ENCODE measurements at regions not wholly inside any gene's neighbourhood (a gene's known extent, or its start where the extent isn't known, plus 50 kb on each side); places are given as distances from the start of the nearest gene placed in this dataset.
"Not testable (repeated sequence)": the region's sequence is repeated elsewhere in the genome, so short reads cannot be mapped to it uniquely, and the experiment has no call there.

DNA sequence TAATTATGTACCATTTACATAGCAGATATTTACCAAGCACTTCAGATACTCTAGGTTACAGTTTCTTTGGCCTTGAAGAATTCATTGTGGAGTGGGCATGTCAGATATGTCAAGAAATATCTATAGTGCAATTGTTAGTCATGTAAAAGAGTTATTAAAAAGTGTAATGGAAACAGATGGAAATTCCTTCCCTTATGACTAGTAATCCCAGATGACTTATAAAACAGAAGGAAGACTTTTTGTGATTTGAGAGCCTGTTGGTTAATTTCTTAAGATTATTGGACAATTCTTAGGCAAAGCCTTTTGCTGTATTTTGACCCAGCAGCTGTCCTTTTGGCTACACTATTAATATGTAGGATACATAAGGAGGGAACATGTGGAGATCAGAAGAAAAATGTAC, 708.9 kb upstream of the NECTIN3 start:
- ATAC-seq (no peak), DNase-seq (ENCODE audit: low spot score in 2 of 2) (no peak)
- Mint-ChIP-seq H3K27ac (no peak overlapping the region), H3K36me3 (no peaks in the 10 kb centered on the region), H3K9me3 (no peaks in the 10 kb centered on the region)

DNA sequence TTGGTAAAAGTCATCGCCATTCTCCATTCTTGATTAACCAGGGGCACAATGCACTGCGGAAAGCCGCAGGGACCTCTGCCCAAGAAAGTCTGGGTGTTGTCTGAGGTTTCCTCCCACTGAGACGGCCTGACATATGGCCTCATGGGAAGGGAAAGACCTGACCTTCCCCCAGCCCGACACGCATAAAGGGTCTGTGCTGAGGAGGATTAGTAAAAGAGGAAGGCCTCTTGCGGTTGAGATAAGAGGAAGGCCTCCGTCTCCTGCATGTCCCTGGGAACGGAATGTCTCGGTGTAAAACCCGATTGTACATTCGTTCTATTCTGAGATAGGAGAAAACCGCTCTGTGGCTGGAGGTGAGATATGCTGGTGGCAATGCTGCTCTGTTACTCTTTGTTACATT, 704.3 kb upstream of the NECTIN3 start:
- DNase-seq (ENCODE audit: low spot score in 2 of 2); H3K27ac Mint-ChIP-seq; H3K9me3 Mint-ChIP-seq; ATAC-seq; H3K36me3 Mint-ChIP-seq: not testable (repeated sequence)

DNA sequence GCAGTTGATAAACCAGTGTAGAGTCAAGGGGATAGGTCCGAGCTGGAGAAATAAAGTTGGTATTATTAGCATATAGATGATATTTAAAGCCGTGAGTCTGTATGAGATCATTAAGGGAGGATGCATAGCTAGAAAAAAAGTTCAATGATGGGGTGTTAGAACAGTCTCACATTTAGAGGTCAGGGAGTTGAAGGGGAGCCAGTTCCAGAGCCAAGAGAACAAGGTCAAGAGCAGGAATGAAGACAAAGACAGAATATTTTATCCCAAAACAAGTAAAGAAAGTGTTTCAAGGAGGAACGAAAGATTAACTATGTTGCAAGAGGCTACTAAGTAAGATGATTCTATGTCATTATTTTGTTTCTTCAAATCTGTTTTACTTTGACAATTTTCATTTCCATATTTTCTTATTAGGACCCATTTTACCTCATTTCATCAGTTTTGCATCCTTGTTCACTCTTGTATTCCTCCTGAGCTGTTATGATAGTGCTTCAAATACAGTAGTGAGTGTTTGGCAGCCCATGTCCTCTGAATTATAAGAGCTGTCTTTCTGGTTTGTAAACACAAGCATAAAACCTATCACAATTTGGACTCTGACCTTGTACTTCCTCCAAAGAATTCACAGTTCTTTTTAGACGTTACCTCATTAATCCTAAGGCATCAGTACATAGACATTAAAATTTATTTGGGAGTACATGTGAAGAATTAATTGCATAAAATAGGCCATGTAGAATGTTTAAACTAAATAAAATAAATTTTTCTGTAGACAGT, 695.7 kb upstream of the NECTIN3 start:
- no peak overlapping the region for H3K27ac Mint-ChIP-seq
- H3K36me3 Mint-ChIP-seq = no peaks in the 10 kb centered on the region
- DNase-seq (ENCODE audit: low spot score in 2 of 2) (no peak), ATAC-seq (no peak)
- no peaks in the 10 kb centered on the region for H3K9me3 Mint-ChIP-seq

DNA sequence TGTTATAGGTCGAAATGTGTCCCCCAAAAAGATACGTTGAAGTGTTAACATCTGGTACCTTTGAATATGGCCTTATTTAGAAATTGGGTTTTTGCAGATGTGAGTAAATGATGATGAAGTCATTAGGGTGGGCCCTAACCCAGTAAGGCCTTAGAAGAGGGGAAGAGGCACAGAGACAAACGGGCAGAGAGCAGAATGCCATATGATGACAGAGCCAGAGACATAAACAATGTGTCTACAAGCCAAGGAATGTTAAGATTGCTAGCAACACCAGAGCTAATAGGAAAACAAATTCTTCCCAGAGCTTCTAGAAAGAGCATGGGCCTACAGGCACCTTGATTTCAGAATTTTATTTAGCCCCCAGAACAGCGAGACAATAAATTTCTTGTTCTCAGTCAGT, 693.1 kb upstream of the NECTIN3 start:
- Mint-ChIP-seq H3K27ac (no peak overlapping the region), H3K36me3 (no peaks in the 10 kb centered on the region), H3K9me3 (no peaks in the 10 kb centered on the region)
- DNase-seq (ENCODE audit: low spot score in 2 of 2) (no peak), ATAC-seq (no peak)

DNA sequence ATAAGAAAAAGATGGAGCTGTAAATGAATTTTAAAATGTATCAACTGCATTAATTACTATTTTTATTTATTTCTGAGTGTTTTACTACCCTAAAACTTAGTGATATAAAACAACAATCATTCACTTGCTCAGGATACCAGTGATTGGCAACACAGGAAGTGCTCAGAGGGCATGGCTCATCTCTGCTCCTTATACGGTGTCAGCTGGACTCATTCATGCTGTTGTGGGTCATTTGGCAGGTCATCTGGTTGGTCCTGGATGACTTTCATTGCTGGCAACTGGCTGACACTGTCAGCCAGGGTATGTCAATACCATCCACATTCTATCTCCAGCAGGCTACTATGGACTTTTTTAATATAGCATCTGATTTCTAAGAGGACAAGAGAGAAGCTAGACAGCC, 689.6 kb upstream of the NECTIN3 start:
- ATAC-seq (no peak), DNase-seq (ENCODE audit: low spot score in 2 of 2) (no peak)
- H3K36me3 Mint-ChIP-seq = no peaks in the 10 kb centered on the region
- no peak overlapping the region for H3K27ac Mint-ChIP-seq
- H3K9me3 Mint-ChIP-seq = no peaks in the 10 kb centered on the region

DNA sequence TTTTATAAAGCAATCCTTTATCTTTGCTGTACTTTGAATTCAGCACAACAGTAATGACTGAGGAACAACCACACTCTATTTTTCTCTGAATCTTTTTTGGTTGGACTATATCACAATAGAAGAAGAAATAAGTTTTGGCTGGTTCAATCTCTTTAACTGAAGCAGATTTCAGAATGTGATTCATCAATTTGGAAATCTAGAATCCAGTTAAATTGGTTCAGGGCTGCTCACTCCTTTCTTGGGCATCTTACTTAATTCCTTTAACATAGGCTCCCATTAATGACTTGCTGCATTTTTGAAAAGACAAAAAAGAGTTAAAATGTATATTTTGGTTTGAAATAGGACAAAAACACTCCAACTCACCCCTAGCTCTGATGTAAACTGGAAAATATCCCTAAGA, 688.3 kb upstream of the NECTIN3 start:
- no peak for ATAC-seq
- no peaks in the 10 kb centered on the region for H3K9me3 Mint-ChIP-seq

DNA sequence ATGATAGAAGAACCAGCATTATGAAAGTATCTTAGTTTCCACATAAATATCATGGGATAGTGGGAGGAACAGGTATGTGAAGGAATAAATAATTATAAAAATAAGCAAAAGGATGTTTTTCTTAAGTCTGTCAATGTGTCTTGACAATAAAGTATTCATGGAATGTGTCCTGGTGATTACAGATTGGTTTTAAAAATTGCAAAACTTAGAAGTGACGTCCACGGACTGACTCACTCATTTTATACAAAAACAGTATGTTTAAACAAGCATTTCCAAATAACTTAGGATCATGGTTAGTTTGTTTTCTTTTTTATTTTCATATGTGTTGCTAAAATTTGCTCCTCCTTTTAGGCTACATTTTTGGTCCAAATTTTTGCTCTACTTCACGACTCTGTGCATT, 687.0 kb upstream of the NECTIN3 start:
- DNase-seq (ENCODE audit: low spot score in 2 of 2) (no peak), ATAC-seq (no peak)
- no peaks in the 10 kb centered on the region for H3K36me3 Mint-ChIP-seq
- no peaks in the 10 kb centered on the region for H3K9me3 Mint-ChIP-seq
- no peak overlapping the region for H3K27ac Mint-ChIP-seq

More for the DNA sequence above, 688.3 kb upstream of the NECTIN3 start:
- Mint-ChIP-seq H3K27ac (no peak overlapping the region), H3K36me3 (no peaks in the 10 kb centered on the region)
- DNase-seq (ENCODE audit: low spot score in 2 of 2) = no peak

DNA sequence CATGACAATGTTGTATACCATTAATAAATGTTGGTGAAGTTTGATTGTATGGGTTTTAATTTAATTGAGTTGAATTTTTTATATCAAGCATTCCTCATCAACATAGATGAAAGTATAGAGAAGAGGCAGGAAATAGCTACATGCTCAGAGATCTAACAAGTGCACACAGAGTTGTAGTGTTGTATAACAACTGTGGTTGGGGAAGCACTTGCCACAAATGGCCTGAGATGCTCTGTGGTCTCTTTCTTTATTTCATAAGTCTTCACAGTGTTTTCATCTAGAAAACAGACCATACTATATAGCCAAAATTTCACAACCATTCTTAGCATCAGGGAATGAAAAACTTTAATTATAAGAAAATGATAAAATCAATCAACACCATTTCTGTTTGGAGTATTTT, 682.6 kb upstream of the NECTIN3 start:
- Mint-ChIP-seq H3K27ac (no peak overlapping the region), H3K9me3 (no peaks in the 10 kb centered on the region)
- ATAC-seq = no peak

DNA sequence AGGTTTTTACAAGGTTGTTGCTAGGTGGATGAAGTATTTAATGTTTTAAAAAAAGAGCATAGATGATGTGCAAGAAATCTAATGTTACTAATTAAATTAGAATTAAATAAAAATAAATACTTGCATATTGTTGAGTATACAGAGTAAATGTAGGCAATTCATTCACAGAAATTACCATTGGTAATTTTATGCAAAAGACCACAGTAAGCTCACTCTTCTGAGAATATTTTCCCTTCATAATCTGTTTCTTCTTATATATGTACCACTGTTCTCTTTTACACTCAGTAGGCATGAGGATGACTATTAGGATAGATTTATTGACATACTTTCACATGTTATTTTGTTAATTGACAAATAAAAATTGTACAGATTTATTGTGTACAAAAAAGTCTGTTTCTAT, 681.2 kb upstream of the NECTIN3 start:
- ATAC-seq = no peak
- H3K27ac Mint-ChIP-seq = no peak overlapping the region

More for the DNA sequence above, 682.6 kb upstream of the NECTIN3 start:
- H3K36me3 Mint-ChIP-seq = no peaks in the 10 kb centered on the region
- DNase-seq (ENCODE audit: low spot score in 2 of 2) = no peak

DNA sequence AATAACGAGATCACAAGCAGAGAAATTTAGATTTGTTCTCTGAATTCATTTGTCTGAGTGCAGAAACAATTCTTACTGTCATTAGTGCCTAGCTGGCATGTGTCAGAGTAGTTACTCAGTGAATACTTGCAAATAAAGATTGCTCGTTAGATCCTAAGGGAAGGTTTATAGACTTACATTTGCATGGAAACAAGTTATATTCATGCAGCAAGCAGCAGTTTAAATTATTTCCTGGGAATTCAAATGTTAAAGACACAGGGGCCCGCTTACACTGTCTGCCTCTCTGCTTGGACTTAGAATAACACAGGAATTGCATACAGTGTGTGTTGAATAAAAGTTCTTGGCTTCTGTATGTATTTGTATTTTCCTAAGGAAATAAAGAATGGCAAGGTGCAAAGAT, 680.6 kb upstream of the NECTIN3 start:
- Mint-ChIP-seq H3K36me3 (no peaks in the 10 kb centered on the region), H3K9me3 (peaks cover 0 to 4% of the 10 kb centered on the region in 2 donors), H3K27ac (no peak overlapping the region)
- DNase-seq (ENCODE audit: low spot score in 2 of 2) = no peak
- no peak for ATAC-seq

More for the DNA sequence above, 681.2 kb upstream of the NECTIN3 start:
- H3K9me3 Mint-ChIP-seq = peaks cover 0 to 4% of the 10 kb centered on the region in 2 donors
- DNase-seq (ENCODE audit: low spot score in 2 of 2) = no peak
- no peaks in the 10 kb centered on the region for H3K36me3 Mint-ChIP-seq

DNA sequence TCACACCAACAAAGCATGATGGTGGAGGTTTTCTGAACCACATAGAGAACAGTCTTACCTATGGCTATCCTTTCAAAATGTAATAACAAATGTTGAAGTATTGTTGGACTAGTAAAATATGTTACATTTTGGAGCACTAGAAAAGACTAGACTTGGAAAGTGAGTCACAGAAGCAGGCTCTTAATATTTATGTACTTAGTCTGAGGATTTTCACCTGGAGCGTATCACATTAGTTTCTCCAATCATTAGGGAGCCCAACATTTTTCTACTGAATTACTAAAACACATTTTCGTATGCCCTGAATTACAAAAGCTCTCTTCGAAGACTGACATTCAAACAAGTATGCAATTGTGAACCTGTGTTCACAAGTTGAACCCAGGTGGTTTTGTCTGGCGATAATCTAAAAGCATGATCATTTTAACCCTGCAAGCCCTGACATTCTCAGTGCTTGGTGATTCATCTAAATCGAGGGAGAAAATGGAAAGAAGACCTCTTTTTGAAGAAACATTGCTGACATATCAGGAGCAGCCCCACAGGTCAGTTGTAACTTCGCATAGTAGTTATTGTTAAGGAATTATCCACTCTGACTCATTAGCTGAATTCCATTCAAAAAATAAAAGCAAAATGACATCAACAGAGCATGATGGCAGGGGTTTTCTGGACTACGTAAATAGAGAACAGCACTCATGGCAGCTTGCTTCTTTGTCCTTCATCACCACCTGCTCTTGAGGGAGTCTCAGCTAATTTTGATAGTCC, 679.8 kb upstream of the NECTIN3 start:
- ATAC-seq = no peak
- H3K36me3 Mint-ChIP-seq = no peaks in the 10 kb centered on the region

DNA sequence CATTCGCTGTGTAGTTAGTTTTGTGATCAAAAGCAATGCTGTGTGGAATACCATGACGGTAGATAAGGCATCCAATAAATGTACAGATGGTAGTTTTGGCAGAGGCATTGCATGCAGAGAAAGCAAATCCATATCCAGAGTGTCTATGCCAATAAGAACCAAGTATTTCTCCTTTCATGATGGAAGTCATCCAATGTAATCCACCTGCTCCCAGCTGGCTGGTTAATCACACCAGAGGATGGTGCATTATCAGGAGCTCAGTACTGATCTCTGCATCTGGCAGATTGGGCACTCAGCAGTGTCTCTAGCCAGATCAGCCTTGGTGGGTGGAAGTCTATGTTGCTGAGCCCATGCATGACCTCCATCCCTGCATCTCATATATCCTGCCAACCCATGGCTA, 677.7 kb upstream of the NECTIN3 start:
- Mint-ChIP-seq H3K27ac (no peak overlapping the region), H3K9me3 (peaks cover 0 to 4% of the 10 kb centered on the region in 2 donors), H3K36me3 (no peaks in the 10 kb centered on the region)
- DNase-seq (ENCODE audit: low spot score in 2 of 2) = no peak
- no peak for ATAC-seq

More for the DNA sequence above, 679.8 kb upstream of the NECTIN3 start:
- DNase-seq (ENCODE audit: low spot score in 2 of 2) = no peak
- Mint-ChIP-seq H3K27ac (no peak overlapping the region), H3K9me3 (peaks cover 0 to 4% of the 10 kb centered on the region in 2 donors)

DNA sequence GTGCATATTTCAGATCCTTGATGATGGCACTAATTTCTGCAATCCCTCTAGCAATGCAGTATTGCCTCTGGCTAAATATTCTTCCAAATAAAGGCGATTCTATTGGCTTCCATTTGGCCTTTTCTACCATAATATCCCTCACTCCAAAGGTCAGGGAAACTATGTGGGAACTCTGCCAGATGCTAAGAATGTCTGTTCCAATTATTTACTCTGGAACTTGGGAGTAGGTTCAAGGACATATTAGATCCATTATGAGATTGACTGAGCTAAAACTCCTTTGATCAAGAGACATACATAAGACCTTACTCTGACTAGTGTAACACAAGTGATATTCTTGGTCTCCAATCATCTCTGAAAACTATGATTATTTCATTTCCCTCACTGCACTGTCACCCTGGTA, 674.5 kb upstream of the NECTIN3 start:
- ATAC-seq = no peak

DNA sequence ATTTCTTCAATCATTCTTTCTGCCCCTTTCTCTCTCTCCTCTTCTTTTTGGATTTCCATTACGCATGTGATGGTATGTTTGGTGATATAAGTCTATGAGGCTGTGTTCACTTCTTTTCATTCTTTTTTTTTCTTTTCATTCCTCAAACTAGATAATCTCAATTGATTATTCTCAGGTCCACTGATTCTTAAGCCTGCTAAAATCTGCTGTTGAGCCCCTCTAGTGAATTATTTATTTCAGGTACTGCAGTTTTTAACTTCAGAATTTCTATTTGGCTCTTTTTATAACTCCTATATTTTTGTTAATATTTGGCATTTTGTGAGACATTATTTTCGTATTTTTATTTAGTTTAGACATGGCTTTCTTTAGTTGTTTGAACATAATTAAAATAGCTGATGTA, 671.3 kb upstream of the NECTIN3 start:
- ATAC-seq = no peak
- peaks cover 4 to 15% of the 10 kb centered on the region in 2 donors for H3K9me3 Mint-ChIP-seq
- DNase-seq (ENCODE audit: low spot score in 2 of 2) = no peak

More for the DNA sequence above, 674.5 kb upstream of the NECTIN3 start:
- no peak for DNase-seq (ENCODE audit: low spot score in 2 of 2)
- H3K36me3 Mint-ChIP-seq = peaks cover 0 to 6% of the 10 kb centered on the region in 2 donors
- H3K27ac Mint-ChIP-seq = no peak overlapping the region
- H3K9me3 Mint-ChIP-seq = peaks cover 4 to 19% of the 10 kb centered on the region in 2 donors

DNA sequence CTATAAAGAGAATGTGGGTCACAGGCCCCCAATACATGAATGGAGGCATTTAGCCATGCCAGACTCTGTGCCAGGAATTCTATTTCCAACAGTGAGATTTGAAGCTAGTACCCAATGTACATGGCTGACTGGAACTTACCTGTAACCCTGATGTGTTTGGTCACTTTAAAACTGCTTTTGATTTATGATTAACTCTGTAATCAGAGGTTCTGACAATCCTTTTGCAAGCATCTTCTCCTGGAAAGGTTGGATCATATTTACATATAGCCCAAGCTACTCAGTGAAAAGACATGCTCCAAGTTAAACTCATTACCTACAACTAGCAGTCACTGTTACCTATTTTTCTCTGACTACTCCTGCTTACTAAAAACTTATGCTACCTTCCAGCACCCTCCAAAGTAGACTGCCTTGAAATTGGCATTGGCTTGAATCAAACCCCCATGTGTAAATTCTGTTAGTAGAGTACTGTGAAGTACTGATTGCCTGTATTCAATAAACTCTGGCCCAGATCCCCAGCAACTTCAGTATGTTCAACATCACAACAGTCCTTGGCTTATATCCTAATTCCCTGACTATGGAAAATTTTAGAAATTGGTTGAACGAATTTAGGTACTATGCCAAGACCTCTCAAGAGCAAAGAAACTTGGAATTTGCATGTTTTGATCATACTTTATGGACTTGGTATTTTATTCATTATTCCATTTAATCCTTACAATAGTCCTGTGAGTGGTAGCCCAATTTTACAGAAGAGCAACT, 665.6 kb upstream of the NECTIN3 start:
- Mint-ChIP-seq H3K36me3 (peaks cover 0 to under 1% of the 10 kb centered on the region in 2 donors), H3K9me3 (peaks cover 0 to 6% of the 10 kb centered on the region in 2 donors), H3K27ac (no peak overlapping the region)
- no peak for DNase-seq (ENCODE audit: low spot score in 2 of 2)
- no peak for ATAC-seq

More for the DNA sequence above, 671.3 kb upstream of the NECTIN3 start:
- Mint-ChIP-seq H3K36me3 (peaks cover 0 to 6% of the 10 kb centered on the region in 2 donors), H3K27ac (no peak overlapping the region)

DNA sequence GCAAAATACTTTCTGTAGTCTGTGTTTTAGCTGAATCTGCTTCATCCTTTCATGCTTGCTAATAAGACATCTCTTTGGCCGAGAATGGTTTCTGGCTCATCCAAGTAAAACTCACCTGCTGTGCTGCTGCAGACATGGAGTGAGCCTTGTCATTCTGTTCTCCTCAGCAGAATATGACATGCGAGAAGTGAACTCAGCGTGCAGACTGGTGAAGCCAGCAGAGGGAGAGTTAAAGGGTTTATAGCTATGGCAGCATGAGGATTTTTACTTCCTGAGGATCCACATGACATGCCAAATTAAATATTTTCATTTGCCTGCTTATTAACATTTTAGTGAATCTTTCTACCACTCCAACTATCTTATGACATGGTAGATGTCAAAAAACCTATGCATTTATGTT, 658.4 kb upstream of the NECTIN3 start:
- DNase-seq (ENCODE audit: low spot score in 2 of 2) (no peak), ATAC-seq (no peak)
- H3K36me3 Mint-ChIP-seq = no peaks in the 10 kb centered on the region
- H3K9me3 Mint-ChIP-seq = no peaks in the 10 kb centered on the region
- H3K27ac Mint-ChIP-seq = no peak overlapping the region

Measured in activated naive CD4-positive, alpha-beta T cell treated with anti-CD3 and anti-CD28 coated beads, Interleukin-2, amount 50 U/mL, for 72 hours (primary cell).